HG02938 (cell line): ENCODE measurements at regions not wholly inside any gene's neighbourhood (a gene's known extent, or its start where the extent isn't known, plus 50 kb on each side); places are given as distances from the start of the nearest gene placed in this dataset.
"Not testable (repeated sequence)": the region's sequence is repeated elsewhere in the genome, so short reads cannot be mapped to it uniquely, and the experiment has no call there.

Source experiments
- ATAC-seq: cut with Tn5 transposase; IDR thresholded peaks from one replicate; pipeline ENCODE4 v1.9.1; 2021; ENCODE audit warnings: mild to moderate bottlenecking, moderate library complexity; ENCODE audit not compliant: unreplicated experiment

DNA sequence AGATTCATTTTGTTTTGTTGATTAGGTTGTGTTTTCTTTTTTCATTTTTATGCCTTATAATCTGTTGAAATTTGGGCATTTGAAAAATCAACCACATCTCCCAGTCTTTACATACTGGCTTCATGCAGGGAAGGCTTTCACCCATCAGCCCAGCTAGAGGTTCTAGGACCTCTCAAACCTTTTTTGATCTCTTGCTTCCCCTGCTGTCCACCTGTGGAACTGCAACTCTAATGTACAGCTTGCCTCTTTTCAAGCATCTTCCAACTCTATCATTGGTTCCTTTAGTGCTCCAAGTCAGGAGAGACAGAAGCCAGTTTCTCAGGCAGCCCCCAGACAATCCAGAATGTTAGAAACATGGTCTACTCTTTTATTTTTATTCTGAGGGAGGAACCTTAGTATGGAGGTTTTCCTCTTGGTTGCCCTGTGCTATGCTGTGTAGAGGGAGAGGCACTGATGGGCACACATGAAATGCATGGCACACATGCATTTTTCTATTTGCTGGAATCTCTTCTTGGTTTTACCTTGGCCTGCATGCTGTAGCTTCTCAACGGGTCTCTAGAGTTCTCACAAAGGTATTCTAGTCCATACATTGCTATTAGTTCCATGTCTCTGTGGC lies 107.2 kb upstream of the L3MBTL4 start:
- no peak for ATAC-seq

GRCh38 chr18:6525604-6526003 lies 110.9 kb upstream of the L3MBTL4 start:
- no peak for ATAC-seq

- peak; percentile 83 for ATAC-seq
Observed at GRCh38 chr18:6537475-6537874, 122.8 kb upstream of the L3MBTL4 start.

DNA sequence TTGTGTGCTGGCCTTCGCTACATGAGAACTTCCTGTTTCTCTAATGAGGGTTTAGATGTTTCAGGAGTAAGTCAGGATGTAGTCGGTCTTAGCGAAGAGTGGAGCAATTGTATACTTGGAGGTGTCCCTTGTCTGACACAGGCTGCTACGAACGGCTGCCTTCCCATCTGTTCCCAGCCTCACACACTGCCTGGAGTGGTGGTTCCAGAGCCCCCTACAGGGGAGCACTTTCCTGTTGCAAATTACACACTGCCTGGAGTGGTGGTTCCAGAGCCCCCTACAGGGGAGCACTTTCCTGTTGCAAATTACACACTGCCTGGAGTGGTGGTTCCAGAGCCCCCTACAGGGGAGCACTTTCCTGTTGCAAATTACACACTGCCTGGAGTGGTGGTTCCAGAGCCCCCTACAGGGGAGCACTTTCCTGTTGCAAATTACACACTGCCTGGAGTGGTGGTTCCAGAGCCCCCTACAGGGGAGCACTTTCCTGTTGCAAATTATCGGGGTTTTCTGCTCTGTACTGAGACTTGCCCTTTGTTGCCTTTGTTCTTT lies 126.5 kb upstream of the L3MBTL4 start:
- ATAC-seq = not testable (repeated sequence)

DNA sequence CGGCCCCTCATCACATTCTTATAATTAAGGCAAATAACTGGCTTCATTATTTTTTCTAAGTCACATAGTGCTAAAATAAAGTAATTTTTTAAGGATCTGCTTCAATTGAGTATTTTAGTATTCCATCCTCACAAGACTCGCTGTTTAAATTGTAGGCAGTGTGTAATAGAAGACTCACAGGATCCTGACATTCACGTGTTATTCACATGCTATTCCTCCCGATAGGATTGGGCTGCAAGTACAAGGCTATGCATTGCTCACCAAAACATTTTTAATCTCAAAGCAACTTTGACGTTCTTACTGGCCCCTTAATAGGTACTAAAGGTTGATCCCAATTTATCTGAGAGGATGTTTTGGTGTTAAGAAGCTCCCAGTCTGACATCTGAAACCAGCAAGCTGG lies 127.6 kb upstream of the L3MBTL4 start:
- ATAC-seq = no peak

DNA sequence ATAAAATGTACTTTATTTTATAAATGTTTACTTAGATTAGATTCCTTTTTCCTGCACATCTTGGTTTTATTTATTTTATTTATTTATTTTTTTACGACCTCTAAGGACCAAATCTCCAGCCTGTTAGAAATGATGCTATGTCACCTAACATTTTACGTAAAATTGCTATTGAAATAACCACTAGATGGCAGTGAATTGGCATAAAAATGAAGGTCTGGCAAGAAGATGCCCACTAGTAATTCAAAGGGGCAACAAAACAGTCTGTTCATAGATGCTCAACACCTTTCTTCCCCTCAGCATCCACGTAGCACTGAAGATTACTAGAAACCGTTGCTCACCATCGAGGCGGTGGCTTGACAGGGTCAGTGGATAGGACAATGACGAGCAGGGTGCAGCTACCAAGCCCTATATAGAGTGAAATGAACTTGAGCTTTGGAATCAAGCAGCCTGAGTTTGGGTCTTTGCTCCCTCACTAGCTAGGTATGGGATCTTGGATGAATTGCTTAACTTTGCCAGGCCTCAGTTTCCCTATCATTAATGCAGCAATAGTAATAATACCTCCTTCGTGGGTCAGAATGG lies 128.7 kb upstream of the L3MBTL4 start:
- ATAC-seq = no peak

- ATAC-seq = no peak
Observed at GRCh38 chr18:6546229-6546628, 131.5 kb upstream of the L3MBTL4 start.

GRCh38 chr18:6547476-6547875 lies 132.8 kb upstream of the L3MBTL4 start:
- ATAC-seq = no peak

- no peak for ATAC-seq
Observed at GRCh38 chr18:6553234-6553900, 138.7 kb upstream of the L3MBTL4 start.

DNA sequence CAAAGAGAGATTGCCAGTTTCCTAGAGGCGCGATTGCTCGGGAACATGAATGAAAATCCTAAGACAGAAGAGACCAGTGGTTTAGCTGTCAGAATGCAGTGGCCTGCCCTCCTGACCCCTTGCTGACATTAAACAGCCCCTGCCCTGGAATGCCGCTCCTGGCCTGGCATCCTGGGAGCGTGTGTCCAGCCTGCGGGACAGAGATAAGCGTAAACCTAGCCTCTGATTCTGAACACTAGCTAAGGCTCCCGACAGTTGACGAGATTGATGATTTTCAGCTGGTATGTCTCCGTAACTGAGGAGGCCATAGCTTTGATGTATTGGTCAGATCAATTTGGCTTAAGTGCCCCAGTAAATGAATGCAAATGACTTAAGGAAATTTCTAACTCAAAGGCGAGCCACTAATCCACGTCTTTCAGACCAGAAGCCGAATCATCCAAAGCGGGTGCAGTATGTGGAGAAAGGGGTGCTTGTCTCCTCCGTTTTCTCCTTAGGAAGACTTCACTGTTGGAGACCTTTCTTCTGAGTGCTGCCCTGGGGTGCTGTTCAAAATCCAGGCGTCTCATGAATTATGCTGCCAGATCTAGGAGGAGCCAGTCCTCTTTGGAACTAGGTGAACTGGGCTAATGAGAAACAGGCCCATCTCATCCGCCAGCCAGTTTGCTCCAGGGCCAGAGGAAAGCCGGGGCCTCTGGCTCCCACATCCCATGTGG lies 142.5 kb upstream of the L3MBTL4 start:
- ATAC-seq = no peak

DNA sequence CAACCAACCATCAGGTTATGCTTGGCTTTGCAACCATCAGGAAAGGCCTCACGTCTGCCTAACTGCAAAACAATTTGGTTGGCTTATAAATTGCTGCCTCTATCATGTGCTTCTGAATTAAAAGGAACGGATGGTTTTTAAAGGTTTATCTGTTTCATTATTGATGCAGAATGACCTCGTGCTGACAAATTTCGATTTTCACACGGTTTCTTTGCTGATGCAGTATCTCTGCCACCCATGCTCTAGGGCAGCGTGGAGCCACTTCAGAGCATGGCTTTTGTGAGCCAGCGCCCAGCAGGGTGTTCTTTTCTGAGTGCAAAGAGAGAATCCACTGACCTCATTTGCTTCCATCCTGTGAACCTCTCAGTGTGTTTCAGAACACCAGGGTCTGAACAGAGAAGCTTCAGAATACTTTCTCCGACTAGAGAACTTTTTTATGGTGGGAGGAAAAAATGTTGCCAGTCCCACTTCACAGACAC lies 143.1 kb upstream of the L3MBTL4 start:
- no peak for ATAC-seq

GRCh38 chr18:6558446-6559156 lies 143.9 kb upstream of the L3MBTL4 start:
- ATAC-seq = no peak

- ATAC-seq = no peak
Observed at GRCh38 chr18:6559296-6559695, 144.6 kb upstream of the L3MBTL4 start.

GRCh38 chr18:6561016-6561415 lies 146.3 kb upstream of the L3MBTL4 start:
- ATAC-seq = no peak

- no peak for ATAC-seq
Observed at GRCh38 chr18:6561420-6561861, 146.7 kb upstream of the L3MBTL4 start.

GRCh38 chr18:6561862-6562291 lies 147.2 kb upstream of the L3MBTL4 start:
- no peak for ATAC-seq

DNA sequence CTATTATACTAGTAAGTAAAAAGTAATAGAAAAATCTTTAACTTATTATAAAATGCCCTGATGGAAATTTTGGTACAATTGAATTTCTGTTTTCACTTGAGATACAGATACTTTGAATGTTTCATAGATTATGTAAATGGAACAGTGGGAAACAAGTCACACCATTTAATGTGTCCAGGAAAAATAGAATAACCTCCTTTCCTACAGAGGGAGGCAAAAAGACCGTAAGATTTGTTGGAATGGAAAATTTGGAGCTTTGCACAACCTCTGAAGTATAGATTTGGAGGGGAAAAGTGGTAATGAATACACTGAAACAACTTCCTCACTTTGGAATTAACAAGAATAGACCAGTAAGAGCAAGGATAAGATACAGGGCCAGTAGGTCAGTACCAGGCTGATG lies 149.2 kb upstream of the L3MBTL4 start:
- no peak for ATAC-seq

- no peak for ATAC-seq
Observed at GRCh38 chr18:6564950-6565814, 150.5 kb upstream of the L3MBTL4 start.

DNA sequence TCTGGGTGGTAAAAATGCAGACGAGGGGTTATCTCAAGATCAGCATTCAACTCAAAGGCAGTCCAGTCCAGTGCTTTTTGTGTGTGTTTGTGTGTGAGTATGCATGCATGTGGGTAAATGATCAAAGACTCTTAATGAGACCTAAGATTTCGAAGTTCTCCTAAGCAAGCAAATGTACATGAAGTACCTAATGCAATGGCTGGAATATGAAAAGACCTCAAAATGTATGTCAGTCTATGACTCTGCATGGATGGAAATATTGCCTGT lies 151.0 kb upstream of the L3MBTL4 start:
- no peak for ATAC-seq

GRCh38 chr18:6566338-6566911 lies 151.7 kb upstream of the L3MBTL4 start:
- ATAC-seq = no peak
